K562 (cell line): ENCODE measurements at regions not wholly inside any gene's neighbourhood (a gene's known extent, or its start where the extent isn't known, plus 50 kb on each side); places are given as distances from the start of the nearest gene placed in this dataset.

Experiments
- ATAC-seq: fragments of 200-7000 bp; cut with Tn5 transposase; 3 replicates; pipeline ENCODE4 v1.9.1; 2020; ENCODE audit warnings: moderate library complexity
- BruUV-seq: library from RNA; stranded (reverse); fragments of 400-500 nt; replicated peaks from 2 replicates; lab custom pipeline; 2021; lab: Mats Ljungman, UMichigan
- CTCF ChIA-PET: fragments of 300-600 bp; formaldehyde crosslinking; extraction: SDS; loops from one replicate; lab custom pipeline; 2021; ENCODE audit warnings: low intra/inter-chr PET ratio; lab: Yijun Ruan, JAX
- POLR2A ChIA-PET: fragments of 300-600, 350-650 bp; sonication (Branson Sonifier 250); formaldehyde crosslinking; extraction: SDS; loops from one replicate; lab custom pipeline; 2021; ENCODE audit warnings: antibody characterized with exemption, inconsistent platforms; lab: Yijun Ruan, JAX
- DNase-seq, 4 experiments: peaks; one replicate each; pipeline versions ENCODE4 v3.0.0 to v3.0.0-alpha.2; 2011 to 2018; ENCODE audit warnings: low spot score in 3 of 4, mixed read lengths in 3 of 4; ENCODE audit errors: extremely low read depth in 1 of 4
- FAIRE-seq: peaks from 2 replicates; lab custom pipeline; 2011; peaks lifted over from hg19 to GRCh38; lab: Jason Lieb, UNC
- H2AFZ ChIP-seq: 2 replicates; pipeline ENCODE4 v1.6.0; 2011; ENCODE audit warnings: low read depth, low read length, control low read depth, inconsistent platforms
- H3K27ac ChIP-seq: fragments of 200-600 bp; 3 replicates; pipeline ENCODE4 v1.8.0; 2011; ENCODE audit warnings: low read depth, mild to moderate bottlenecking, control low read depth, inconsistent platforms, low read length, moderate library complexity, mixed read lengths; ENCODE audit errors: extremely low read depth
- H3K27me3 ChIP-seq, 2 experiments: fragments of 300-600 bp in 1 of 2; 2 replicates in 1 of 2; 3 replicates in 1 of 2; pipeline versions ENCODE4 v1.6.0 to v1.8.0; 2011; ENCODE audit warnings: inconsistent platforms in 2 of 2, low read length in 2 of 2, mild to moderate bottlenecking in 1 of 2, mixed read lengths in 1 of 2, moderate library complexity in 1 of 2; ENCODE audit not compliant: control insufficient read depth in 2 of 2, insufficient read depth in 2 of 2
- H3K36me3 ChIP-seq: fragments of 300-600 bp; 3 replicates; pipeline ENCODE4 v1.8.0; 2011; ENCODE audit warnings: mild to moderate bottlenecking, low read length, inconsistent platforms; ENCODE audit not compliant: control insufficient read depth, insufficient read depth
- H3K4me1 ChIP-seq, 2 experiments: fragments of 200-600 bp in 1 of 2; replicated peaks in 1 of 2; 2 replicates in 1 of 2; 3 replicates in 1 of 2; pipeline versions ENCODE4 v1.5.1 to v1.8.0; 2011; ENCODE audit warnings: inconsistent platforms in 2 of 2, low read length in 2 of 2, mild to moderate bottlenecking in 1 of 2, mixed read lengths in 1 of 2, moderate library complexity in 1 of 2; ENCODE audit not compliant: control insufficient read depth in 2 of 2, insufficient read depth in 2 of 2
- H3K4me2 ChIP-seq: 2 replicates; pipeline ENCODE4 v1.6.1; 2011; ENCODE audit warnings: low read length, control low read depth, inconsistent platforms, mixed read lengths; ENCODE audit not compliant: insufficient read depth
- H3K4me3 ChIP-seq: fragments of 200-600 bp; sonication (generic), shearing (Covaris generic); 2 replicates; pipeline ENCODE4 v1.5.1; 2016; ENCODE audit warnings: control low read depth, inconsistent platforms
- H3K79me2 ChIP-seq: fragments of 200-600 bp; 3 replicates; pipeline ENCODE4 v1.8.0; 2011; ENCODE audit warnings: low read length, inconsistent platforms; ENCODE audit not compliant: control insufficient read depth, insufficient read depth
- H3K9ac ChIP-seq, 2 experiments: 2 replicates each; pipeline versions ENCODE4 v1.6.0 to v1.6.1; 2011; ENCODE audit warnings: low read depth in 2 of 2, low read length in 2 of 2, control low read depth in 1 of 2, inconsistent platforms in 1 of 2, mild to moderate bottlenecking in 1 of 2, mixed read lengths in 1 of 2; ENCODE audit not compliant: insufficient read depth in 1 of 2
- H3K9me1 ChIP-seq: one replicate; pipeline ENCODE4 v1.6.0; 2011; ENCODE audit warnings: inconsistent platforms, mild to moderate bottlenecking, low read length, moderate library complexity; ENCODE audit not compliant: control insufficient read depth, insufficient read depth
- H3K9me3 ChIP-seq: replicated peaks from 2 replicates; pipeline ENCODE4 v1.5.1; 2011; ENCODE audit warnings: low read depth, low read length, inconsistent platforms; ENCODE audit not compliant: control insufficient read depth, insufficient read depth
- H4K20me1 ChIP-seq: replicated peaks from 2 replicates; pipeline ENCODE4 v1.6.1; 2011; ENCODE audit warnings: low read length, inconsistent platforms, mixed read lengths; ENCODE audit not compliant: control insufficient read depth, insufficient read depth
- DMBX1 ChIP-seq: fragments of 250-450 bp; sonication (Bioruptor Pico); IDR thresholded peaks from 2 replicates; pipeline ENCODE4 v1.8.0; 2022; ENCODE audit warnings: inconsistent platforms, mild to moderate bottlenecking, moderate library complexity, borderline replicate concordance
- E2F6 ChIP-seq, 2 experiments: IDR thresholded peaks; 2 replicates each; pipeline ENCODE4 v1.6.1; 2011; ENCODE audit warnings: borderline replicate concordance in 1 of 2, control low read depth in 1 of 2, low read depth in 1 of 2, low read length in 1 of 2, mild to moderate bottlenecking in 1 of 2, mixed read lengths in 1 of 2, moderate library complexity in 1 of 2; ENCODE audit not compliant: insufficient read depth in 1 of 2, insufficient read length in 1 of 2, poor library complexity in 1 of 2, severe bottlenecking in 1 of 2; ENCODE audit errors: extremely low read depth in 1 of 2
- ERF ChIP-seq: fragments of 450-650 bp; formaldehyde crosslinking; IDR thresholded peaks from 2 replicates; pipeline ENCODE4 v1.4.0; 2020; ENCODE audit warnings: mild to moderate bottlenecking, mixed read lengths
- ESRRA ChIP-seq: fragments of 450-650 bp; IDR thresholded peaks from 2 replicates; pipeline ENCODE4 v1.6.1; 2014; ENCODE audit warnings: low read depth, mild to moderate bottlenecking, moderate library complexity, borderline replicate concordance
- POLR2H ChIP-seq: IDR thresholded peaks from 2 replicates; pipeline ENCODE4 v1.6.1; 2016; ENCODE audit warnings: missing genetic modification characterization, low read depth, mild to moderate bottlenecking, control low read depth, missing compliant biosample characterization, moderate library complexity
- RNF219 ChIP-seq: fragments of 250-450 bp; sonication (Bioruptor Pico); IDR thresholded peaks from 2 replicates; pipeline ENCODE4 v1.5.0; 2022; ENCODE audit warnings: mild to moderate bottlenecking
- SAP30 ChIP-seq: fragments of 200-600 bp; sonication (generic); IDR thresholded peaks from 2 replicates; pipeline ENCODE4 v1.6.1; 2012; ENCODE audit warnings: borderline replicate concordance, low read depth, mild to moderate bottlenecking, moderate library complexity, low read length, control low read depth, inconsistent platforms; ENCODE audit not compliant: insufficient read depth, poor library complexity, severe bottlenecking
- SREBF1 ChIP-seq: fragments of 150-350 bp; IDR thresholded peaks from 2 replicates; pipeline ENCODE4 v1.6.1; 2014; ENCODE audit warnings: antibody characterized with exemption, low read depth, low read length, borderline replicate concordance
- ZNF583 ChIP-seq: fragments of 250-450 bp; sonication (Bioruptor Pico); IDR thresholded peaks from 2 replicates; pipeline ENCODE4 v1.4.0; 2020
- WGBS: fragments of 100-300 bp; shearing (Covaris generic); methylation state at CpG from one replicate; pipeline ENCODE4 v1.1.6; 2016; ENCODE audit warnings: low coverage, mixed read lengths; ENCODE audit not compliant: insufficient coverage; ENCODE audit errors: missing lambda C conversion rate; 5-methylcytosine and 5-hydroxymethylcytosine counted together
- in situ Hi-C: fragments of 300-500 bp; cut with MboI; formaldehyde crosslinking; loops from 4 replicates; pipeline ENCODE4 v1.15.0; 2018; ENCODE audit warnings: inconsistent platforms, mixed read lengths
- intact Hi-C: fragments of 100-400 bp; cut with micrococcal nuclease; formaldehyde crosslinking; loops from 2 replicates; pipeline ENCODE4 v1.14.2; 2022

- intact Hi-C loops, result no loop called here
- WGBS, result 0% methylated on average over 2 of the region's 2 CpGs
Measured at GRCh38 chr3:74023395-74023794, 398.7 kb upstream of the PDZRN3 start.

GRCh38 chr3:74021449-74021848, 396.7 kb upstream of the PDZRN3 start:
- ATAC-seq, result no peak
- no peak for DNase-seq
- no peak overlapping the region for H3K27ac ChIP-seq
- in situ Hi-C loops, result no loop called here
- ChIA-PET POLR2A (no interaction called here), CTCF (no interaction called here)
- no peaks in the 10 kb centered on the region for H3K9me3 ChIP-seq
- no TSS peak for BruUV-seq
- no peak overlapping the region for H3K4me3 ChIP-seq
- H2AFZ ChIP-seq, result no peak overlapping the region
- H3K9me1 ChIP-seq, result no peaks in the 10 kb centered on the region
- intact Hi-C loops, result no loop called here
- H4K20me1 ChIP-seq, result no peaks in the 10 kb centered on the region
- no peak for FAIRE-seq
- H3K9ac ChIP-seq, result no peak overlapping the region
- no peaks in the 10 kb centered on the region for H3K27me3 ChIP-seq
- 0% methylated on average over 2 of the region's 2 CpGs for WGBS
- H3K4me1 ChIP-seq, result no peaks in the 10 kb centered on the region
- H3K79me2 ChIP-seq, result no peaks in the 10 kb centered on the region
- H3K36me3 ChIP-seq, result no peaks in the 10 kb centered on the region
- no peak overlapping the region for H3K4me2 ChIP-seq
- TF ChIP-seq SREBF1 (no peak), RNF219 (CRISPR knock-in tag) (no peak), DMBX1 (no peak), SAP30 (no peak), ESRRA (no peak), ERF (CRISPR knock-in tag) (no peak), ZNF583 (CRISPR knock-in tag) (no peak), E2F6 (IDR thresholded peaks at IDR 0.05; ENCODE audit: borderline replicate concordance in 1 of 2, extremely low read depth in 1 of 2, insufficient read depth in 1 of 2, insufficient read length in 1 of 2, low read depth in 1 of 2, low read length in 1 of 2, poor library complexity in 1 of 2, severe bottlenecking in 1 of 2) (no peak)

More at GRCh38 chr3:74023395-74023794, 398.7 kb upstream of the PDZRN3 start:
- POLR2A ChIA-PET, result no interaction called here
- no peak overlapping the region for H2AFZ ChIP-seq
- no peaks in the 10 kb centered on the region for H3K9me1 ChIP-seq
- no peak overlapping the region for H3K4me3 ChIP-seq
- no peaks in the 10 kb centered on the region for H3K9me3 ChIP-seq
- no peak for TF ChIP-seq POLR2H (tag)
- TF ChIP-seq, all 486 proteins: peak for 0
- Histone ChIP-seq H3K9ac (no peak overlapping the region), H3K27ac (no peak overlapping the region), H4K20me1 (no peaks in the 10 kb centered on the region), H3K27me3 (no peaks in the 10 kb centered on the region), H3K79me2 (no peaks in the 10 kb centered on the region), H3K4me1 (no peaks in the 10 kb centered on the region), H3K36me3 (no peaks in the 10 kb centered on the region), H3K4me2 (no peak overlapping the region)
- CTCF ChIA-PET, result no interaction called here
- DNase-seq, result no peak
- no peak for FAIRE-seq
- in situ Hi-C loops, result no loop called here
- no TSS peak for BruUV-seq
- ATAC-seq, result no peak
